ENCODE measurements at regions not wholly inside any gene's neighbourhood (a gene's known extent, or its start where the extent isn't known, plus 50 kb on each side); places are given as distances from the start of the nearest gene placed in this dataset.

DNA sequence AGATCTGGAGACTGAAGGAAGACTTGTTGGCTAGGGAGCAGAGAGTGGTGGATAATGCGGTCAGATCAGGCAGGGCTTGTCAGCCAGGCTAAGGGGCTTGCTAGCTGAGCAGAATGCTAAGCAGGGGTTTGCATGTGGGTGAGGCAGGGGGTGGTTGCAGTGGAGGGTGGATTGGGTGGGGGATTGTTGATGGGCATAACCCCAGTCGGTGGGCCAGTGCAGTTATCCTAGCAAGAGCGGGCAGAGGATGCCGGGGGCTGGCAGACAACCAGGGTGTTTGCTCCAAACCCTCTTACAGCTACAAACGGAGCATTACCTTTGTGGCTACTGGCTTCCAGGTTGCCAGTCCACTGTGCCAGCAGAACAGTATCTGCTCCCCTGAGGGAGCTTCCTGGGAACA lies 131.5 kb upstream of the LGALSL start:
- TF ChIP-seq EP300 (IDR thresholded peaks at IDR 0.05), result no peak
- TF ChIP-seq, protein P1, sequence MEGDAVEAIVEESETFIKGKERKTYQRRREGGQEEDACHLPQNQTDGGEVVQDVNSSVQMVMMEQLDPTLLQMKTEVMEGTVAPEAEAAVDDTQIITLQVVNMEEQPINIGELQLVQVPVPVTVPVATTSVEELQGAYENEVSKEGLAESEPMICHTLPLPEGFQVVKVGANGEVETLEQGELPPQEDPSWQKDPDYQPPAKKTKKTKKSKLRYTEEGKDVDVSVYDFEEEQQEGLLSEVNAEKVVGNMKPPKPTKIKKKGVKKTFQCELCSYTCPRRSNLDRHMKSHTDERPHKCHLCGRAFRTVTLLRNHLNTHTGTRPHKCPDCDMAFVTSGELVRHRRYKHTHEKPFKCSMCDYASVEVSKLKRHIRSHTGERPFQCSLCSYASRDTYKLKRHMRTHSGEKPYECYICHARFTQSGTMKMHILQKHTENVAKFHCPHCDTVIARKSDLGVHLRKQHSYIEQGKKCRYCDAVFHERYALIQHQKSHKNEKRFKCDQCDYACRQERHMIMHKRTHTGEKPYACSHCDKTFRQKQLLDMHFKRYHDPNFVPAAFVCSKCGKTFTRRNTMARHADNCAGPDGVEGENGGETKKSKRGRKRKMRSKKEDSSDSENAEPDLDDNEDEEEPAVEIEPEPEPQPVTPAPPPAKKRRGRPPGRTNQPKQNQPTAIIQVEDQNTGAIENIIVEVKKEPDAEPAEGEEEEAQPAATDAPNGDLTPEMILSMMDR (IDR thresholded peaks at IDR 0.05), result no peak
- TF ChIP-seq POLR2A (IDR thresholded peaks at IDR 0.05), result no peak
